Stimulated activated CD4-positive, alpha-beta T cell treated with anti-CD3 and anti-CD28 coated beads, Interleukin-12 subunit alpha, Interleukin-12 subunit beta, amount 100 ng/mL, for 4 hours (primary cell): ENCODE measurements at regions not wholly inside any gene's neighbourhood (a gene's known extent, or its start where the extent isn't known, plus 50 kb on each side); places are given as distances from the start of the nearest gene placed in this dataset.
"Not testable (repeated sequence)": the region's sequence is repeated elsewhere in the genome, so short reads cannot be mapped to it uniquely, and the experiment has no call there.

Experiments
- DNase-seq: peaks from one replicate; pipeline ENCODE4 v3.0.0-alpha.2; 2020

DNA sequence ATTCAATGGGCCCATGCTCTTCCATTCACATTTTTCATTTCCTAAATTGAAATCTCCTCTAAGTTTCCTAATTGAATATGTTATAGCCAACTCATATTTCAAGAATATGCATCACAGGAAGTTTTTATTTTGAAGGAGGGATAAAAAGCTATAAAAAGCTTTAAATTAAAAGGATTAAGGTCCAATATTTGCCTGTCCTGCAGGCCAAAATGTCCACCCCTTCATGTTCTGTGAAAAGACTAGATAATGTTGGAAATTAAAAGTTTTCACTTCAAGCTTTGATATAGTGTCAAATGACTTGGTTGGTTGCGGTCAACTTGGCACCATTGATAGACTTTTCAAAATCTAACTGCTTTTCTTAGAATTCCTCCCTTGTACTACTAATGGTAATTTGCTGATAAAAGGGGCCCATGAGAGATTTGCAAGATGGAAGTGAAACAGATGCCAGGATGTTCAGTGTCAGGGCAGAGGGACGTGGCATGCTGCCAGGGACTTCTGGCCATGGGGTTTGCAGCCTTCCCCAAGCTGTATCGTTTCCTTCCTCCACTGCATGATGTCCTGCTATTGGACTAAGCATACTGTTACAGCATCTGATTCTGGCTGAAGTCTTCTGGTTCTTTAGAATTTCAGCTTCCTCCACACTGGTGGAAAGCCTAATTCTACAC is 547.3 kb upstream of the MIR17HG start:
- DNase-seq, result no peak

DNA sequence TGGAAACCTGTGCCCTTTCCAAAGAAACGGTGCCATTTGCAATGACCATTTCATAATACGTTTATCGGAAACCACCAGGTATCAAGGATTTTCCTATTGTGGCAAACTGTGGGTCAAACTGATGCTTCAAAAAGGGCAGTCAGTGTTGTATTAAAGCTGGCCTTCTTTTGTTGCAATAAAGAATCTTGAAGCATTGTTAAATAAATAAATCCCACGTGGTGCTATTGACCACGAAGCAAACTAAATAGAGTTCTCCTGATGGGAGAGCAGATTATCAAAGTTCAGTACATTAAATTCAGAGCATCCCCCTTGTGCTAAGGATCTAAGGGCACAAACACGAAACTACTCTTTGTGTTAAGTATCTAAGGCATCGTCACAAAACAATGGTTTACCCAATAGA is 545.9 kb upstream of the MIR17HG start:
- DNase-seq, result no peak

GRCh38 chr13:90803210-90803609 is 544.3 kb upstream of the MIR17HG start:
- no peak for DNase-seq

DNA sequence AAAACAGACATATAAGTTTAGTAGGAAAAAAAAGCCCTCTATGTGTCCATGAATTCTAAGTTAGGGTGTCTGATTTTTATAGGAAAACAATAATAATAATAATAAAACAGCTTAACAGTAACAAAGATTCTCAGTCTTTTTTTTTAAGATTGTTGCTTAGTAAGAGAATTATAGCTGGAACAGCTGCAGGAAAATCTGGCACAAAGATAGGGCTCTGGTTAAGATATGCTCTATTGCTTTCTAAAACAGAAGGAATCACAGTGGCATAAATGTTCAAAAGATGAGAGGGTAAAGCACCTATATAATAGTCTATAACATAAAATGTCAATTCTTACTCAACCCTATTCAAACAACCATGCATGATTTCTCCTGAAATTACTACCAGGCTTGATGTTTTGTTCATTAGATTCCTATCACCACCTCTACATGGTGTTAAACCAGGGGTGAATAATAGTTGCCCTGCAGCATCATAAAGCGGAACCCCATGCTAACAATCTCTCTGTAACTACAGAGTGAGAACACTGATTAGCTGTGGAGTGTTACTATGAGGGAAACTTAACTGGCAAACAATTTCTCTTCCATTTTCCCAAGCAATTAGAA is 541.4 kb upstream of the MIR17HG start:
- DNase-seq, result no peak

- no peak for DNase-seq
Measured at GRCh38 chr13:90806892-90807291, 540.6 kb upstream of the MIR17HG start.

GRCh38 chr13:90808838-90809237 is 538.6 kb upstream of the MIR17HG start:
- no peak for DNase-seq

GRCh38 chr13:90824032-90824431 is 523.5 kb upstream of the MIR17HG start:
- DNase-seq, result no peak

- no peak for DNase-seq
Measured at GRCh38 chr13:90826688-90827087, 520.8 kb upstream of the MIR17HG start.

GRCh38 chr13:90830782-90831181 is 516.7 kb upstream of the MIR17HG start:
- no peak for DNase-seq

GRCh38 chr13:90833951-90834350 is 513.5 kb upstream of the MIR17HG start:
- no peak for DNase-seq

GRCh38 chr13:90834700-90835099 is 512.8 kb upstream of the MIR17HG start:
- DNase-seq, result no peak

GRCh38 chr13:90835826-90836225 is 511.7 kb upstream of the MIR17HG start:
- no peak for DNase-seq

GRCh38 chr13:90838317-90838960 is 509.0 kb upstream of the MIR17HG start:
- DNase-seq, result no peak

- DNase-seq, result no peak
Measured at GRCh38 chr13:90839061-90839460, 508.4 kb upstream of the MIR17HG start.

- no peak for DNase-seq
Measured at GRCh38 chr13:90846936-90847335, 500.6 kb upstream of the MIR17HG start.

- not testable (repeated sequence) for DNase-seq
Measured at GRCh38 chr13:90853666-90854065, 493.8 kb upstream of the MIR17HG start.

- DNase-seq, result no peak
Measured at GRCh38 chr13:90857921-90858320, 489.6 kb upstream of the MIR17HG start.

GRCh38 chr13:90866006-90866405 is 481.5 kb upstream of the MIR17HG start:
- no peak for DNase-seq

DNA sequence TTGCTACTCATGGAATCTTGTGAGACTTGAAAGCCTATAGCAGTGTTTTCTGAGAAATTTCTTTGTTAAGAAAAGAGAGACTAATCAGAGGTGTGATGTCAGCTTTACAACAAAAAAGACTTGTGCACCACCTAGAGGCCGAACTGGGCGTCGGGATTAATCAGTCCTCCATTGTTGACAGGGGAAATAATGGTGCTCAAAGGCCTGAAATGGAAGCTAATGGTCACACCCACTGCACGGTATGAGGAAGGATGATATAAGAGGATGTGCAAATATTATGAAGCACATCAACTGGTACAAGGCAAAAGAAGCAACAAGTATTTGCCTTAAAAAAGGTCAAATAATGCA is 480.2 kb upstream of the MIR17HG start:
- no peak for DNase-seq

DNA sequence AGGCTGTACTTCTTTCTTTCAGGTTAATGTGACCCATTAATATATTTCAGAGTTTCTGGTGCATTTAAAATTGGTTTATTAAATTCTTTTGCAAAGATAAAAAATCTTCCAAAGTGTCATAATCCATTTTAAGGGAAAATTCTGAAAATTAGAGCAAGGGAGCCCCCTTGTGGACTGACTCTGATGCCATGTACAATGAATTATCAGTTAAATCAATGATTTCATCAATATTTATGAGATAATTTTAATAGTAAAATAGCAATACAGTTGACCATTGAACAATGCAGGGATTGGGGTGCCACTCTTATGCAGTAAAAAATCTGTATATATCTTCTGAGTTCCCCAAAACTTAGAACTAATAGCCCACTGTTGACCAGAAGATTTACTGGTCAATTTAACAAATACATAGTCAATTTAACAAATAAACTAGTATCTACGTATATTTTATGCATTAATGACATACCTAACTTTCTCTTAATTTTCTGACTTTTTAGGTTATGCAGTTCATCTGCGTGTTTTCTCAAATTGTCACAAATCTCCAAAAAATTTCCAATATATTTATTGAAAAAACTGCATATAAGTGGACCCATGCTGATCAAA is 479.1 kb upstream of the MIR17HG start:
- no peak for DNase-seq

GRCh38 chr13:90869580-90869979 is 477.9 kb upstream of the MIR17HG start:
- no peak for DNase-seq

- no peak for DNase-seq
Measured at GRCh38 chr13:90872491-90873025, 474.9 kb upstream of the MIR17HG start.

DNA sequence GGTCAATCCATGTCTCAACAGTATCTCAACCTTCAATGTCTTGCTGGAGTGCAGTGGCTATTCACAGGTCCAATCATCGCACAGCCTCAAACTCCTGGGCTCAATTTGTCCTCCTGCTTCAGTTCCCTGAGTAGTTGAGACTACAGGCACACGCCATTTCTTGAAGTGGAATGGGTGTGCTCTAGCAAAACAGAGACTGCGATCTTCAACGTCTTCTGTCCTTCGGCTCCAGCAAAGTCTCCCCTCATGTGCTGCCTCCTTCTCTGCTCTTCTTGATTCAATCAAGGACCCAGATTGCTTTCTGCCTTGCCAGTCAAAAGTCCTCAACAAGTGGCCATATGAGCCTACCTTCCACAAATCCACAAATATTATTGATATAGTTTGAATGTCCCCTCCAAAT is 466.7 kb upstream of the MIR17HG start:
- no peak for DNase-seq

DNA sequence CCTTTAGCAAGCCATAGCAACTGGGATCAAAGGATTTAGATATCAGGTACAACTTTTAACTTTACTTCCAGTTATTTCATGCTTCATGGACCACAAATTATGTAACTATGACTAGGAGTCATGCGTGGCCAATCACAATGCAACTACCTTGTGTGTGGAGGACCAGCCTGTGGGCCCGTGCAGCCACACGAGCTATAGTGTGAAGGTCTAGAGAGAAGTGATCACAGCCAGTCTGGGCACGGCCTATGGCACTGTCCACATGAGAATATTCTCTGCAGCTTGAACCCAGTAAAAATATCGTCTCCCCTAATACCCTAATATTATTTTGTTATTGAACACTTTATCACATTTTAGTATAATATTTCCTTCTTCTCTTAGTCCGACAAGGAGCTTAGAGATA is 464.9 kb upstream of the MIR17HG start:
- DNase-seq, result no peak
